Tibial nerve (tissue), 4 donors: ENCODE measurements at regions not wholly inside any gene's neighbourhood (a gene's known extent, or its start where the extent isn't known, plus 50 kb on each side); places are given as distances from the start of the nearest gene placed in this dataset.

Experiments used
- DNase-seq, 2 donors: peaks; one replicate each; pipeline ENCODE4 v3.0.0-alpha.2; 2019; ENCODE audit warnings: low spot score in 2 of 2
- H3K27ac ChIP-seq, 4 donors: fragments of 200-600 bp; sonication (generic) in 3 of 4; one replicate each; pipeline ENCODE4 v1.5.1; 2017 to 2019; ENCODE audit warnings: mild to moderate bottlenecking in 1 of 4
- H3K27me3 ChIP-seq, 2 donors: fragments of 200-600 bp; sonication (generic) in 1 of 2; one replicate each; pipeline versions ENCODE4 v1.5.1 to v1.6.0; 2017 to 2019
- H3K36me3 ChIP-seq, 3 donors: fragments of 200-600 bp; sonication (generic); one replicate each; pipeline ENCODE4 v1.5.1; 2018 to 2019
- H3K4me1 ChIP-seq, 4 donors: fragments of 200-600 bp; sonication (generic) in 3 of 4; one replicate each; pipeline ENCODE4 v1.5.1; 2017 to 2019
- H3K4me3 ChIP-seq, 4 donors: fragments of 200-600 bp; sonication (generic) in 3 of 4; one replicate each; pipeline ENCODE4 v1.5.1; 2017 to 2019; ENCODE audit warnings: mild to moderate bottlenecking in 1 of 4, moderate library complexity in 1 of 4
- H3K9me3 ChIP-seq, 4 donors: fragments of 200-600 bp; sonication (generic) in 3 of 4; one replicate each; pipeline ENCODE4 v1.5.1; 2017 to 2019
- EP300 ChIP-seq, 2 donors: sonication (generic); formaldehyde crosslinking; IDR thresholded peaks; one replicate each; pipeline ENCODE4 v1.6.1; 2017; ENCODE audit warnings: antibody characterized with exemption in 2 of 2, mild to moderate bottlenecking in 1 of 2
- POLR2A ChIP-seq, 2 donors: fragments of 450-650 bp; IDR thresholded peaks; one replicate each; pipeline ENCODE4 v1.6.1; 2017; ENCODE audit warnings: antibody characterized with exemption in 2 of 2, mild to moderate bottlenecking in 2 of 2, moderate library complexity in 2 of 2
- WGBS, 2 donors: methylation state at CpG; one replicate each; pipeline ENCODE4 v1.1.5; 2018; 5-methylcytosine and 5-hydroxymethylcytosine counted together
- TF ChIP-seq, protein P1 (sequence below), 5 experiments: fragments of 200-600 bp in 3 of 5; fragments of 450-650 bp in 2 of 5; sonication (generic) in 3 of 5; IDR thresholded peaks; one replicate each; pipeline ENCODE4 v1.5.1; 2016 to 2019; ENCODE audit warnings: antibody characterized with exemption in 5 of 5, mild to moderate bottlenecking in 3 of 5, moderate library complexity in 2 of 5

DNA sequence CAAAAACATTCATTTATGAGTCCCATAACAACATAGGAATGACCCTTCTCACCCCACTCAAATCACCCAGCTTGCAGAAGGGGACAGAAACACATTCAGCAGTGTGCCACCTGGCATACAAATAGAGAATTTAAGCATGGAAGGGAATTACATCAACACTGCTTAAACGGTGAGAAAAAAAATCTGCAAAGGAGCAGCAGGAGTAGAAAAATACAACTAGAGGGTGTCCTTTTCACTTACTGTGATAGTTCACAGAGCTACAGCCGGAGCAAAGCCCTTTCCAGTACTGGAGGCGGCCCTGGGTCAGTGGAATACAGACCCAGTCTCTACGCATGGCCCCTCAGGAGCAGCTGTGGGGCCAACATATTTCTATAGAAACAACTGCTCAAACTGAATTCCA lies 764.3 kb upstream of the ARGLU1 start:
- Histone ChIP-seq H3K9me3 (no peaks in the 10 kb centered on the region), H3K4me1 (no peaks in the 10 kb centered on the region), H3K27me3 (no peaks in the 10 kb centered on the region), H3K36me3 (no peaks in the 10 kb centered on the region), H3K27ac (no peak overlapping the region), H3K4me3 (no peak overlapping the region)
- TF ChIP-seq EP300 (IDR thresholded peaks at IDR 0.05), result no peak
- DNase-seq, result no peak
- 47 to 57% methylated on average over 4 of the region's 4 CpGs for WGBS, 2 donors

GRCh38 chr13:107331359-107331758 lies 763.4 kb upstream of the ARGLU1 start:
- Histone ChIP-seq H3K27ac (no peak overlapping the region), H3K4me1 (no peaks in the 10 kb centered on the region), H3K4me3 (no peak overlapping the region), H3K9me3 (no peaks in the 10 kb centered on the region), H3K27me3 (no peaks in the 10 kb centered on the region), H3K36me3 (no peaks in the 10 kb centered on the region)
- DNase-seq, result no peak
- 88% methylated on average over 5 of the region's 5 CpGs for WGBS, 2 donors
- TF ChIP-seq POLR2A (IDR thresholded peaks at IDR 0.05), result no peak

DNA sequence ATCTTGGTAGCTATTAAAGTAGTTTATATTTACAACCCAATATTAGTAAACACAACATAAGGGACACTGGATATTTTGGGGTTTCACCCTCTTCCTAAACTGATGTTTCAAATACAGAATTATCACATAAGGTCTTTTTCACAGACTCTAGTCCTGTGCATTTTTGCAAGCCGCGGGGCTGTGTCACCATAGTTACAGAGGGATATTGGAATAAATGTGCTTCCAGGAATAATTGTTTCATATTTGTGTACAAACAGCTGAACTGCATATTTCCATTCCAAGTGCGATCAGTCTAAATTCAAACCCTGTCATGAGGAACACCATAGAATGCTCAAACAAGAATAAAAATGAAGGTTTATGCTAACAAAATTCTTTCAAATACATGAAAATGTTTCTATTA lies 762.5 kb upstream of the ARGLU1 start:
- TF ChIP-seq, protein P1, sequence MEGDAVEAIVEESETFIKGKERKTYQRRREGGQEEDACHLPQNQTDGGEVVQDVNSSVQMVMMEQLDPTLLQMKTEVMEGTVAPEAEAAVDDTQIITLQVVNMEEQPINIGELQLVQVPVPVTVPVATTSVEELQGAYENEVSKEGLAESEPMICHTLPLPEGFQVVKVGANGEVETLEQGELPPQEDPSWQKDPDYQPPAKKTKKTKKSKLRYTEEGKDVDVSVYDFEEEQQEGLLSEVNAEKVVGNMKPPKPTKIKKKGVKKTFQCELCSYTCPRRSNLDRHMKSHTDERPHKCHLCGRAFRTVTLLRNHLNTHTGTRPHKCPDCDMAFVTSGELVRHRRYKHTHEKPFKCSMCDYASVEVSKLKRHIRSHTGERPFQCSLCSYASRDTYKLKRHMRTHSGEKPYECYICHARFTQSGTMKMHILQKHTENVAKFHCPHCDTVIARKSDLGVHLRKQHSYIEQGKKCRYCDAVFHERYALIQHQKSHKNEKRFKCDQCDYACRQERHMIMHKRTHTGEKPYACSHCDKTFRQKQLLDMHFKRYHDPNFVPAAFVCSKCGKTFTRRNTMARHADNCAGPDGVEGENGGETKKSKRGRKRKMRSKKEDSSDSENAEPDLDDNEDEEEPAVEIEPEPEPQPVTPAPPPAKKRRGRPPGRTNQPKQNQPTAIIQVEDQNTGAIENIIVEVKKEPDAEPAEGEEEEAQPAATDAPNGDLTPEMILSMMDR (IDR thresholded peaks at IDR 0.05), result no peak
- TF ChIP-seq EP300 (IDR thresholded peaks at IDR 0.05) (no peak), POLR2A (IDR thresholded peaks at IDR 0.05) (no peak)
- Histone ChIP-seq H3K36me3 (no peaks in the 10 kb centered on the region), H3K9me3 (no peaks in the 10 kb centered on the region), H3K4me3 (no peak overlapping the region), H3K4me1 (no peaks in the 10 kb centered on the region), H3K27ac (no peak overlapping the region), H3K27me3 (no peaks in the 10 kb centered on the region)
- no peak for DNase-seq
- WGBS, 2 donors, result 92 to 93% methylated on average over 3 of the region's 3 CpGs

DNA sequence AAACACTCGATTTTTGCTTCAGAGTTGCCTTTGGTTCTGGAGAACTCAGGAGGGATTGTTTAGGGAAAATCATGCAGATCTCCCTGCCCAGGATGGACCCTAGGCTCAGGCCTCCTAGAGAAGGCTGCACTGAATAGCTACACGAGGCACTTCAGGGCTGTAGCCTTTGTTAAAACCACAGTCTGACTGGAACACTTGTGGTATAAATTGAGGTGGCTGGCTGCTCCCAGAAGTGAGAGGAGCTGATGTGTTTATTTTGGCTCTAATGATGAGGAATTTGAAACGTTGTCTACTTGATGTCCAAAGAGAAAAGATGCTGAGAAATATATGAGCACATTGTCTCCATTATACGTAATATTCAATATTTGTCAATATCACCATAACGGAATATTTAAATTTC lies 762.1 kb upstream of the ARGLU1 start:
- Histone ChIP-seq H3K27ac (no peak overlapping the region), H3K4me1 (no peaks in the 10 kb centered on the region), H3K36me3 (no peaks in the 10 kb centered on the region), H3K9me3 (no peaks in the 10 kb centered on the region), H3K4me3 (no peak overlapping the region), H3K27me3 (no peaks in the 10 kb centered on the region)
- 52 to 57% methylated on average over 5 of the region's 5 CpGs for WGBS, 2 donors
- no peak for DNase-seq
- no peak for TF ChIP-seq EP300 (IDR thresholded peaks at IDR 0.05)
- TF ChIP-seq, protein P1 (IDR thresholded peaks at IDR 0.05), result no peak
- no peak for TF ChIP-seq POLR2A (IDR thresholded peaks at IDR 0.05)

- DNase-seq, result no peak
- 91 to 93% methylated on average over 2 of the region's 2 CpGs for WGBS, 2 donors
- Histone ChIP-seq H3K27ac (no peak overlapping the region), H3K9me3 (no peaks in the 10 kb centered on the region), H3K4me3 (no peak overlapping the region), H3K4me1 (no peaks in the 10 kb centered on the region), H3K27me3 (no peaks in the 10 kb centered on the region), H3K36me3 (no peaks in the 10 kb centered on the region)
- TF ChIP-seq, protein P1 (IDR thresholded peaks at IDR 0.05), result no peak
- TF ChIP-seq EP300 (IDR thresholded peaks at IDR 0.05) (no peak), POLR2A (IDR thresholded peaks at IDR 0.05) (no peak)
Observed at GRCh38 chr13:107324416-107325204, 756.7 kb upstream of the ARGLU1 start.

DNA sequence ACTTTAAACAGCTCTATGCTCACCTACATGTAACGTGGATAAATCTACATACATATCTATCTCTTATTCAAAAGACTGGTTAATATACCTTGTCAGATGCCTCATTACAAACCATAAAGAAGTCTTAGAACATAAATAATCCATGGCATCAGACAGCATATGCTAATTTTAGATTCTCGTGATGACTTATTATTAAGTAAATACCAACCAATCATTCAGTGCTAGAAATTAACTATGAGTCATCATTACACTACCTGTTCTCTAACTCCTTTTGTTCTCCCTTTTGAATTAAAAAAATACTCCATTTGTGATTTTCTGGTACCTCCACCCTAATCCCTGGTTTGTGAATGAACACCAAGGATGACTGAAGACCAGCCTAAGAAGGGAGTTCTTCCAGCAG lies 754.3 kb upstream of the ARGLU1 start:
- Histone ChIP-seq H3K36me3 (no peaks in the 10 kb centered on the region), H3K4me3 (no peak overlapping the region), H3K9me3 (no peaks in the 10 kb centered on the region), H3K27ac (no peak overlapping the region), H3K27me3 (no peaks in the 10 kb centered on the region), H3K4me1 (no peaks in the 10 kb centered on the region)
- WGBS, 2 donors, result 88 to 94% methylated on average over 2 of the region's 2 CpGs
- no peak for DNase-seq
- TF ChIP-seq EP300 (IDR thresholded peaks at IDR 0.05) (no peak), POLR2A (IDR thresholded peaks at IDR 0.05) (no peak)
- TF ChIP-seq, protein P1 (IDR thresholded peaks at IDR 0.05), result no peak
